Mesothelial cell of epicardium (in vitro differentiated cells): ENCODE measurements at regions not wholly inside any gene's neighbourhood (a gene's known extent, or its start where the extent isn't known, plus 50 kb on each side); places are given as distances from the start of the nearest gene placed in this dataset.

Experiments used
- DNase-seq, 2 experiments: peaks; one replicate each; pipeline ENCODE4 v3.0.0; 2021; ENCODE audit warnings: low spot score in 2 of 2; ENCODE audit not compliant: unreplicated experiment in 2 of 2
- H3K27ac Mint-ChIP-seq: 2 replicates; pipeline ENCODE4 v1.8.0; 2021; ENCODE audit warnings: mixed read lengths
- H3K27me3 Mint-ChIP-seq: 2 replicates; pipeline ENCODE4 v1.8.0; 2021; ENCODE audit warnings: low read depth, mixed read lengths
- H3K36me3 Mint-ChIP-seq: 2 replicates; pipeline ENCODE4 v1.8.0; 2021; ENCODE audit warnings: mixed read lengths
- H3K4me1 Mint-ChIP-seq: 2 replicates; pipeline ENCODE4 v1.8.0; 2021; ENCODE audit warnings: mixed read lengths
- H3K4me3 Mint-ChIP-seq: 2 replicates; pipeline ENCODE4 v1.8.0; 2021; ENCODE audit warnings: mild to moderate bottlenecking, moderate library complexity, mixed read lengths
- H3K9me3 Mint-ChIP-seq: 2 replicates; pipeline ENCODE4 v1.8.0; 2021; ENCODE audit warnings: mixed read lengths
- TF ChIP-seq, protein P1 (sequence below): fragments of 200-600 bp; sonication (generic); IDR thresholded peaks from one replicate; pipeline ENCODE4 v1.5.0; 2021; ENCODE audit warnings: antibody characterized with exemption; ENCODE audit not compliant: unreplicated experiment

DNA sequence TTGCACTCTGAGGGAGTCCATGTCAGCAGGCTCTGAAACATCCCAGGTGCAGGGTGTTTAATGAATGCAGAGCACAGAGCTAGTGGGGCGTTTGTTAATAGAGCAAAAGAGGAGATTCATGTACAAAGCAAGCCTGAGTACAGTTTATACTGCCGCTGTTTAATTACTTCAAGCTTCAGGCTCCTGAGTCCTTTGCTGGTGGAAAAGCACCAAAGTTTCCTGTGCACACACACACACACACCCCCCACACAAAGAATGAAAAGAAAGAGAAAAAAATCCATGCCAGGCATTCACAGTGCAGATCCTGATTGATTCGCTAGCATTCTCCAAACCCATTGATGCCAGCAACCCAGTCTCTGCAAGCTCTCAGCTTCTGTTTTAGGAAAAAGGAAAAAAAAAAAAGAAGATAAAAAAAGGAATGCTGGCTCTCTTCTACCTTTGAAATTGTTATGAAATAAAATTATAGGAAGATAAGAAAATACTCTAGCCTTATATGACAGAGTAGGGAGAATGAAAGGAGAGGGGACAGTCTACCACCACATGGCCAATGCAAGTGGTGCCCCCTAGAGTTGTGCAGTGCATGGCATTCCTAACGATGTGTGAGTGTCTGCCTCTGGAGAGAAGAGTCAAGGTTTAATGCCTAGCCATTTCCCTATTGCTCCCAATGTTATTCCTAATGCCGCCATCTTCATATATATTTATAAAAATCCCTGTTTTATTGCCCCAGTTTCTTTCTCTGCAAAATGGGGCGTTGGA lies 216.5 kb downstream of the TMEM114 start:
- H3K9me3 Mint-ChIP-seq, result peaks cover 25% of the 10 kb centered on the region
- no peaks in the 10 kb centered on the region for H3K27me3 Mint-ChIP-seq
- no peaks in the 10 kb centered on the region for H3K36me3 Mint-ChIP-seq
- no peak overlapping the region for H3K4me3 Mint-ChIP-seq
- no peaks in the 10 kb centered on the region for H3K4me1 Mint-ChIP-seq
- TF ChIP-seq, protein P1, sequence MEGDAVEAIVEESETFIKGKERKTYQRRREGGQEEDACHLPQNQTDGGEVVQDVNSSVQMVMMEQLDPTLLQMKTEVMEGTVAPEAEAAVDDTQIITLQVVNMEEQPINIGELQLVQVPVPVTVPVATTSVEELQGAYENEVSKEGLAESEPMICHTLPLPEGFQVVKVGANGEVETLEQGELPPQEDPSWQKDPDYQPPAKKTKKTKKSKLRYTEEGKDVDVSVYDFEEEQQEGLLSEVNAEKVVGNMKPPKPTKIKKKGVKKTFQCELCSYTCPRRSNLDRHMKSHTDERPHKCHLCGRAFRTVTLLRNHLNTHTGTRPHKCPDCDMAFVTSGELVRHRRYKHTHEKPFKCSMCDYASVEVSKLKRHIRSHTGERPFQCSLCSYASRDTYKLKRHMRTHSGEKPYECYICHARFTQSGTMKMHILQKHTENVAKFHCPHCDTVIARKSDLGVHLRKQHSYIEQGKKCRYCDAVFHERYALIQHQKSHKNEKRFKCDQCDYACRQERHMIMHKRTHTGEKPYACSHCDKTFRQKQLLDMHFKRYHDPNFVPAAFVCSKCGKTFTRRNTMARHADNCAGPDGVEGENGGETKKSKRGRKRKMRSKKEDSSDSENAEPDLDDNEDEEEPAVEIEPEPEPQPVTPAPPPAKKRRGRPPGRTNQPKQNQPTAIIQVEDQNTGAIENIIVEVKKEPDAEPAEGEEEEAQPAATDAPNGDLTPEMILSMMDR, result no peak
- H3K27ac Mint-ChIP-seq, result no peak overlapping the region
- DNase-seq, result no peak

DNA sequence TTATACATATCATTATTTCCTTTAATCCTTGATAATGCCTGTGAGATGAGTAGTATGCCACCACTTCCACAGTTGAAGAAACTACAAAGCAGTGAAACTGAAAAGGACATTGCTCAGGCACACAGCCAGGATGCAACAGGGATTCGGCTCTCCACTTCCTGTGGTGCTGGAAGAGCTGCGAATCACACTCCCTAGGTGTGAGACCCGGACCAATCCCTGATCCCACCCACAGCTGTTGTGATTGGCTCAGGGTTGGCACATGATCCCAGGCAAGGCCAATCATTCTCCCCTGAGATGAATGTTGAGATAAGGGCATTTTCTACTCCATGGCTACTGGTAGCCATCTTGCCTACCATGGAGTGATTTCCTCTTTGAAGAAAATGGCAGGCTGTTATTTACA lies 218.2 kb downstream of the TMEM114 start:
- no peaks in the 10 kb centered on the region for H3K4me1 Mint-ChIP-seq
- H3K27me3 Mint-ChIP-seq, result no peaks in the 10 kb centered on the region

DNA sequence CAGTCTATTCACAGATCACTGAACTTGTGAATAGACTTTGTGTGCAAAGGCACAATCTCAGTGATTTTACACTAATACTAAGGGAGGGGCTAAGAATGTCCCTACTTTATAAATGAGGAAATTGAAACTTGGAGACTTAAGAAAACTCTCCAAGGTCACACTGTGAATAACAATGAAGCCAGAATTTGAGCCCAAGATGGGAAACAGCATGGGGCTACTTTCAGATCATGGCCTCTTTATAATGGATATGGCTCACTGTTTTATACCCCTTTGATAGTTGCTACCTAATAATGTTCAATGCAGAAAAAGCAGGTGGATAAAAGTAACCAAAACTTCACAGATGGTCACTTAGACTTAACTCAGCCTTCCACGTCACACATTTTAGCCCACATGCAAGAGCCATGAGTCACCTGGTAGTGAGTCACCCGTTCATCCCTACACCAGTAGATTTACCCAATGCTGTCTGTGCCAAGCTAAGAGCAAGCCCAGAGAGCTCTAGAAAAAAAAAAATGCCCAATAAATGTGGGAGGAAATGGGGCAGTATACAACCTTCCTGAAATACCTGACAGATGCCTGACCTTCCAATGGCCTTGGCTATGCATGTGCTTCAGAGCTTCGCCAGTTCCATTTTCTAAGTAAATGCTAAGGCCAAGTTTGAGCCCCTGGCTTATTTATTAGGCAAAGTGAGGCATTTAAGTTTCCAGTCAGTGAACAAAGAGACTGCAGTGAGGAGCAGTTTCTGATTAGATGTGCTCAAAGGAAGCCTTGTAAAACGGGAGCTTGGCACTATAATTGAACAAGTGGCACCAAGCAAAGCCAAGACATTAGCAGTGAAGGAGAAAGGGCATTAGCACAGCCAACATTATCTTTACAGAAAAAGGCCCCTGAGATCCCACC lies 219.7 kb downstream of the TMEM114 start:
- H3K4me1 Mint-ChIP-seq, result no peaks in the 10 kb centered on the region
- peaks cover 15% of the 10 kb centered on the region for H3K9me3 Mint-ChIP-seq
- no peaks in the 10 kb centered on the region for H3K36me3 Mint-ChIP-seq
- H3K27ac Mint-ChIP-seq, result no peak overlapping the region
- no peaks in the 10 kb centered on the region for H3K27me3 Mint-ChIP-seq
- DNase-seq, result no peak
- TF ChIP-seq, protein P1, result no peak
- H3K4me3 Mint-ChIP-seq, result no peak overlapping the region

More for the DNA sequence above, 218.2 kb downstream of the TMEM114 start:
- TF ChIP-seq, protein P1, result no peak
- Mint-ChIP-seq H3K36me3 (no peaks in the 10 kb centered on the region), H3K27ac (no peak overlapping the region), H3K9me3 (peaks cover 17% of the 10 kb centered on the region), H3K4me3 (no peak overlapping the region)
- no peak for DNase-seq

DNA sequence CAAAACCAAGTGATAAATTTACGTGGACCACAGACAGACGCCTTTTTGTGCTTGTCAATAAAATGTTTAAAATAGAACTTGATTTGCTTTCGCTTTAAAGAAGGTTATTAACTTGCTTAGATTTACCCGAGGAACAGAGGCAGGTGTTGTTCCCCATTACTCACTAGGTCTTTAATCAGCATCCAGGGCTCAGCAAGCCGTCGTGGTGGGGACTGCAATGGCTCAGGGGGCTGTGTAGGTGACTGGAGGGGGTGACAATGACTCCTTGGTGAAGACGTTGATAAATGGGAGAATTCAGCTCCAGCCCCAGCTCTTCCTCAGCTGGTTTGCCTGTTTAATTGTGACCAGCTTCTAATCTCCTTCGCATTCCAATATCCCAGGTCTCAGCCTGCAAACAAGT lies 231.4 kb downstream of the TMEM114 start:
- H3K4me3 Mint-ChIP-seq, result no peak overlapping the region
- no peaks in the 10 kb centered on the region for H3K9me3 Mint-ChIP-seq
- H3K27ac Mint-ChIP-seq, result no peak overlapping the region

DNA sequence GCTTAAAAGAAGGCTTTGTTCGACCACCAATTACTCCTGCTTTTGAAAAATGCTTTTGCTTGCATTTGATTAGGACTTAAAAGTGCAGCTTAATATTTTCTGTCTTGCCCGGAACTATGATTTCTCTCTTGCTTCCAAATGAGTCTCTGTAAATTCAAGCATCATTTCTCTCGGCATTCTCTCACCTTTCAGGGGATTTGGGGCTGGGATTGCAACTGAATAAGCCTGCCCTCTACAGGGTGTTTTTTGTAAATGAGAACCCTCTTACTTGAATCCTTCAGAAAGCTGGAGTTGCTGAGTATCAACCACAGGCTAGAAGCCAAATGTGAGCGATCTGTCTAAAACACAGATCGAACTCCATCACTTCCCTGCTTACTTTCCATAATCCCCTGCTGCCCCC lies 234.6 kb downstream of the TMEM114 start:
- Mint-ChIP-seq H3K4me3 (no peak overlapping the region), H3K27me3 (peaks cover 4% of the 10 kb centered on the region), H3K36me3 (no peaks in the 10 kb centered on the region), H3K4me1 (no peaks in the 10 kb centered on the region), H3K27ac (no peak overlapping the region), H3K9me3 (no peaks in the 10 kb centered on the region)
- TF ChIP-seq, protein P1, result no peak
- DNase-seq, result no peak

More for the DNA sequence above, 231.4 kb downstream of the TMEM114 start:
- Mint-ChIP-seq H3K4me1 (no peaks in the 10 kb centered on the region), H3K36me3 (no peaks in the 10 kb centered on the region), H3K27me3 (peaks cover 4% of the 10 kb centered on the region)
- DNase-seq, result no peak
- TF ChIP-seq, protein P1, result no peak
